ENCODE measurements at regions not wholly inside any gene's neighbourhood (a gene's known extent, or its start where the extent isn't known, plus 50 kb on each side); places are given as distances from the start of the nearest gene placed in this dataset.

DNA sequence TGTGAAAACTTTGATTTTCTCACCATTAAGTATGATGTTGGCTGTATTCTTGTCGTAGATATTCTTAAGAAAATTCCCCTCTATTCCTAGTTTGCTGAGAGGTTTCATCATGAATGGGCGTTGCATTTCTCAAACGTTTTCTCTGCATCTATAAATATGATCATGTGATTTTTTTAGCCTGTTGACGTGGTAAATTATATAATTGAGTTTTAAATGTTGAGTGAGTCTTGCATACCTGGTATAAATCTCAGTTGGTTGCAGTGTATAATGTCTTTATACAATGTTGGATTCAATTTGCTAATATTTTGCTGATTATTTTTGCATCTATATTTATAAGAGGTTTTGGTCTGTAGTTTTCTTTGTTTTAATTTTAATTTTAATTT, 405.9 kb upstream of the MIS18BP1 start:
- DNase-seq, result no peak
- TF ChIP-seq, protein P1, sequence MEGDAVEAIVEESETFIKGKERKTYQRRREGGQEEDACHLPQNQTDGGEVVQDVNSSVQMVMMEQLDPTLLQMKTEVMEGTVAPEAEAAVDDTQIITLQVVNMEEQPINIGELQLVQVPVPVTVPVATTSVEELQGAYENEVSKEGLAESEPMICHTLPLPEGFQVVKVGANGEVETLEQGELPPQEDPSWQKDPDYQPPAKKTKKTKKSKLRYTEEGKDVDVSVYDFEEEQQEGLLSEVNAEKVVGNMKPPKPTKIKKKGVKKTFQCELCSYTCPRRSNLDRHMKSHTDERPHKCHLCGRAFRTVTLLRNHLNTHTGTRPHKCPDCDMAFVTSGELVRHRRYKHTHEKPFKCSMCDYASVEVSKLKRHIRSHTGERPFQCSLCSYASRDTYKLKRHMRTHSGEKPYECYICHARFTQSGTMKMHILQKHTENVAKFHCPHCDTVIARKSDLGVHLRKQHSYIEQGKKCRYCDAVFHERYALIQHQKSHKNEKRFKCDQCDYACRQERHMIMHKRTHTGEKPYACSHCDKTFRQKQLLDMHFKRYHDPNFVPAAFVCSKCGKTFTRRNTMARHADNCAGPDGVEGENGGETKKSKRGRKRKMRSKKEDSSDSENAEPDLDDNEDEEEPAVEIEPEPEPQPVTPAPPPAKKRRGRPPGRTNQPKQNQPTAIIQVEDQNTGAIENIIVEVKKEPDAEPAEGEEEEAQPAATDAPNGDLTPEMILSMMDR (IDR thresholded peaks at IDR 0.05), result no peak
- no peak for TF ChIP-seq POLR2A (IDR thresholded peaks at IDR 0.05)
- Histone ChIP-seq H3K9me3 (no peaks in the 10 kb centered on the region), H3K4me1 (no peaks in the 10 kb centered on the region), H3K4me3 (no peak overlapping the region), H3K27ac (no peak overlapping the region), H3K27me3 (no peaks in the 10 kb centered on the region), H3K36me3 (replicated peaks in 1 of 2; ENCODE audit: insufficient read depth in 1 of 2, low read depth in 2 of 2) (no peaks in the 10 kb centered on the region)
- intact Hi-C loops (cut with DNase I), result no loop called here
- 21 to 31% methylated on average over 4 of the region's 4 CpGs for WGBS, 2 donors
- ATAC-seq, result no peak

DNA sequence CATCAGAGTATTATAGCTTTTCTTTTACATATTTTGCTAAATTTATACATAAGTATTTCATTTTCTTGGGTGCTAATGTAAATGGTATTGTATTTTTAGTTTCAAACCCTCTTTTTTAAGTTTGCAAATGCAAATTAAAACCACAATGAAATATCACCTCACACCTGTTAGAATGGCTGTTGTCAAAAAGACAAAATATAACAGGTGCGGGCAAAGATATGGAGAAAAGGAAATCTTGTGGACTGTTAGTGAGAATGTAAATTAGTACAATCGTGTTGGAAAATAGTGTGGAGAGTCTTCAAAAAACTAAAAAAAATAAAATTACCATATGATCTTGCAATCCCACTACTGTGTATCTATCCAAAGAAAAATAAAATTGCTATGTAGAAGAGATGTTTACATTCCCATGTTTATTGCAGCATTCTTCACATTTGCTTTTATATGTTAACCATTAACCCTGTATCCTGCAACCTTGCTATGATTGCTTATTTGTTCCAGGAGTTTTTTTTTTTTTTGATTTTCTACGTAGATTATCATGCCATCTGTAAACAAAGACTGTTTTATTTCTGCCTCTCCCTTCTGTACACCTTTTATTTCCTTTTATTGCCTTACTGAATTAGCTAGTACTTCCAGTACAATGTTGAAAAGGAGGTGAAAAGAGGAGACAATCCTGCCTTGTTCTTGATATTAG, 405.4 kb upstream of the MIS18BP1 start:
- TF ChIP-seq POLR2A (IDR thresholded peaks at IDR 0.05), result no peak
- TF ChIP-seq, protein P1 (IDR thresholded peaks at IDR 0.05), result no peak
- ATAC-seq (no peak), DNase-seq (no peak)
- intact Hi-C loops (cut with DNase I), result no loop called here
- WGBS, 2 donors, result 31 to 32% methylated on average over 3 of the region's 3 CpGs
- no peaks in the 10 kb centered on the region for H3K9me3 ChIP-seq
- no peaks in the 10 kb centered on the region for H3K4me1 ChIP-seq
- no peak overlapping the region for H3K4me3 ChIP-seq
- no peak overlapping the region for H3K27ac ChIP-seq
- no peaks in the 10 kb centered on the region for H3K36me3 ChIP-seq (replicated peaks in 1 of 2; ENCODE audit: insufficient read depth in 1 of 2, low read depth in 2 of 2)
- H3K27me3 ChIP-seq, result no peaks in the 10 kb centered on the region

DNA sequence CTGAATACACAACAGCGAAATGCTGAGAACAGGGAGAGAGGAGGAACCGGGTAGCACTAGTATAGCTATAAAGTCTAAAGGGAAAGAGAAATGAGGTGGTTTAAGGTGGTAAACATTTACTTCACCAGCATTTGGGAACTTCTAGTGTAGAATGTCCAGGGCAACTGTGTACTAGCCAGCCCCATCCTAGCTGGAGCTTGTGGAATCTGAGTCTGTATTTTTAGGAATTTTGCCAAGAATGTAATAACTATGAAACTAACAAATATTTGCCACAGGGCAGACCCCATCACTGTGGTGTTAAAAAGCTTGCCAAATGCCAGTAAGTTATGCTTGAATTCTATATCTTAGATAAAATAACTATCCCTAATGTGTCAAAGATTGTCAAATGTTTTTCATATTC, 398.9 kb upstream of the MIS18BP1 start:
- TF ChIP-seq, protein P1 (IDR thresholded peaks at IDR 0.05), result no peak
- TF ChIP-seq POLR2A (IDR thresholded peaks at IDR 0.05), result no peak
- ATAC-seq (no peak), DNase-seq (no peak)
- Histone ChIP-seq H3K4me1 (no peaks in the 10 kb centered on the region), H3K9me3 (no peaks in the 10 kb centered on the region), H3K4me3 (no peak overlapping the region), H3K27ac (no peak overlapping the region), H3K27me3 (no peaks in the 10 kb centered on the region), H3K36me3 (replicated peaks in 1 of 2; ENCODE audit: insufficient read depth in 1 of 2, low read depth in 2 of 2) (no peaks in the 10 kb centered on the region)
- intact Hi-C loops (cut with DNase I), result no loop called here
- 43 to 57% methylated on average over 2 of the region's 2 CpGs for WGBS, 2 donors

DNA sequence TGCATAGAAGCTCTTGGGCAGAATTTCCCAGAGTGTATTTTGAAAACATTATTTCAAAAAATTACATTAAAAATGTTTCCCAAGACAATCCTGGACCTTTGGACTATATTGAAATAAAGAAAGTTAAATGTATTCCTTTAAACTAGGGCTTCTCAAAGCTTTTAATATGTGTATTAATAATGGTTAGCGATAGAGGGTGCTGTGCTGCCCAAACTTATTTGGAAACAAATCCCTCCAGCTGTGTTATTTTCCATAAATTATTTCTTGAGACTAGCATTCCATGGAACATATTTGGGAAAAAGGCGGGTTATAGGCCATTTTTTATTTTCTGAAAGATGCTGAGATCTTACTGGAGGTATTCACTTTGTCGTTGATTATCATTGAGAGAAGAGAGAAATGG, 397.8 kb upstream of the MIS18BP1 start:
- intact Hi-C loops (cut with DNase I), result no loop called here
- Histone ChIP-seq H3K27ac (no peak overlapping the region), H3K27me3 (no peaks in the 10 kb centered on the region), H3K4me3 (no peak overlapping the region), H3K36me3 (replicated peaks in 1 of 2; ENCODE audit: insufficient read depth in 1 of 2, low read depth in 2 of 2) (no peaks in the 10 kb centered on the region), H3K9me3 (no peaks in the 10 kb centered on the region), H3K4me1 (no peaks in the 10 kb centered on the region)
- no peak for TF ChIP-seq POLR2A (IDR thresholded peaks at IDR 0.05)
- TF ChIP-seq, protein P1 (IDR thresholded peaks at IDR 0.05), result no peak
- 60 to 68% methylated on average over 3 of the region's 3 CpGs for WGBS, 2 donors
- DNase-seq, result no peak
- ATAC-seq, result no peak

DNA sequence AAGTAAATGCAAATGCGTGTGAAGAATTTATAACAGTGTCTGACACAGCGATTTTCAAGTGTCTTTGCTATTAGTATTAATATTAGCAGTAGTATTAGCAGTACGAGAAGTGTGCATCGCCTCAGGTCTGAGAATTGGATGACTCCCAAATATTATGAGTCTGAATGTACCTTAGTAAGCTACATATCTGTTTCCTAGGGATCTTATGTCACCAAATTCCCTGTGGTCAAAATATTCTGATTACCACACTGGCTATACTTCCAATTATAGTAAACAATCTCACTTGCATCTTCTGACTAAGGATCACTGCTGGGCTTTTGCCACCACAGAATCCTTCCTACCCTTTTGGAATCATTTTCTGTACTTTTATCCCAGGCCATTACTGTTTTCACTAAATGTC, 396.0 kb upstream of the MIS18BP1 start:
- TF ChIP-seq POLR2A (IDR thresholded peaks at IDR 0.05), result no peak
- TF ChIP-seq, protein P1 (IDR thresholded peaks at IDR 0.05), result no peak
- intact Hi-C loops (cut with DNase I), result no loop called here
- no peak for DNase-seq

More for the DNA sequence above, 396.0 kb upstream of the MIS18BP1 start:
- H3K27ac ChIP-seq, result no peak overlapping the region
- no peaks in the 10 kb centered on the region for H3K9me3 ChIP-seq
- 70 to 79% methylated on average over 4 of the region's 4 CpGs for WGBS, 2 donors
- no peaks in the 10 kb centered on the region for H3K36me3 ChIP-seq (replicated peaks in 1 of 2; ENCODE audit: insufficient read depth in 1 of 2, low read depth in 2 of 2)
- no peak for ATAC-seq
- H3K27me3 ChIP-seq, result no peaks in the 10 kb centered on the region
- H3K4me1 ChIP-seq, result no peaks in the 10 kb centered on the region
- no peak overlapping the region for H3K4me3 ChIP-seq
